A673 (cell line): ENCODE measurements at regions not wholly inside any gene's neighbourhood (a gene's known extent, or its start where the extent isn't known, plus 50 kb on each side); places are given as distances from the start of the nearest gene placed in this dataset.
"Not testable (repeated sequence)": the region's sequence is repeated elsewhere in the genome, so short reads cannot be mapped to it uniquely, and the experiment has no call there.

Source experiments
- BruUV-seq: library from RNA; stranded (reverse); fragments of 400-500 nt; replicated peaks from 2 replicates; lab custom pipeline; 2021; lab: Mats Ljungman, UMichigan
- CTCF ChIA-PET: fragments of 300-600 bp; sonication (Branson Sonifier 250); formaldehyde crosslinking; loops from one replicate; lab custom pipeline; 2022; ENCODE audit warnings: antibody characterized with exemption; lab: Charles Lee
- POLR2A ChIA-PET: fragments of 300-600 bp; sonication (Branson Sonifier 250); formaldehyde crosslinking; loops from one replicate; lab custom pipeline; 2022; ENCODE audit warnings: antibody characterized with exemption; ENCODE audit not compliant: low non-redundant PET; lab: Charles Lee
- DNase-seq: peaks from one replicate; pipeline ENCODE4 v3.0.0-alpha.2; 2015; ENCODE audit warnings: low spot score
- H3K27ac ChIP-seq: fragments of 200-600 bp; sonication (generic); 2 replicates; pipeline ENCODE4 v1.5.1; 2016; ENCODE audit warnings: mixed run types, low read depth, mild to moderate bottlenecking, mixed read lengths, antibody characterized with exemption, low read length; ENCODE audit not compliant: poor library complexity, severe bottlenecking
- H3K27me3 ChIP-seq: fragments of 200-600 bp; sonication (generic); replicated peaks from 2 replicates; pipeline ENCODE4 v1.6.1; 2017; ENCODE audit warnings: mixed run types, low read depth, mild to moderate bottlenecking, mixed read lengths, antibody characterized with exemption, low read length; ENCODE audit not compliant: insufficient read depth, poor library complexity
- H3K36me3 ChIP-seq: fragments of 200-600 bp; sonication (generic); 2 replicates; pipeline ENCODE4 v1.6.1; 2016; ENCODE audit warnings: mixed run types, mild to moderate bottlenecking, mixed read lengths, antibody characterized with exemption, low read length; ENCODE audit not compliant: insufficient read depth, poor library complexity, severe bottlenecking
- H3K4me1 ChIP-seq: fragments of 200-600 bp; sonication (generic); 2 replicates; pipeline ENCODE4 v1.6.1; 2017; ENCODE audit warnings: mixed run types, mild to moderate bottlenecking, mixed read lengths, antibody characterized with exemption, low read length; ENCODE audit not compliant: insufficient read depth, poor library complexity, severe bottlenecking
- H3K4me3 ChIP-seq: fragments of 200-600 bp; sonication (generic); 2 replicates; pipeline ENCODE4 v1.5.1; 2016; ENCODE audit warnings: low read depth, mixed run types, mild to moderate bottlenecking, mixed read lengths, low read length; ENCODE audit not compliant: poor library complexity, severe bottlenecking
- H3K9me3 ChIP-seq: fragments of 200-600 bp; sonication (generic); 2 replicates; pipeline ENCODE4 v1.6.1; 2016; ENCODE audit warnings: mixed run types, low read depth, mild to moderate bottlenecking, mixed read lengths, antibody characterized with exemption, low read length; ENCODE audit not compliant: poor library complexity, severe bottlenecking
- intact Hi-C: fragments of 100-400 bp; cut with micrococcal nuclease; formaldehyde crosslinking; loops from one replicate; pipeline ENCODE4 v1.10.0; 2022; ENCODE audit not compliant: unreplicated experiment

GRCh38 chr1:206366772-206367171 lies 103.5 kb upstream of the IKBKE start:
- DNase-seq, H3K4me3 ChIP-seq, H3K27me3 ChIP-seq, BruUV-seq, POLR2A ChIA-PET, H3K9me3 ChIP-seq, intact Hi-C loops, H3K36me3 ChIP-seq, H3K4me1 ChIP-seq, CTCF ChIA-PET, H3K27ac ChIP-seq: not testable (repeated sequence)

GRCh38 chr1:206367955-206368622 lies 102.2 kb upstream of the IKBKE start:
- DNase-seq, H3K9me3 ChIP-seq, BruUV-seq, CTCF ChIA-PET, POLR2A ChIA-PET, H3K4me1 ChIP-seq, H3K4me3 ChIP-seq, H3K27me3 ChIP-seq, H3K36me3 ChIP-seq, H3K27ac ChIP-seq, intact Hi-C loops: not testable (repeated sequence)

DNA sequence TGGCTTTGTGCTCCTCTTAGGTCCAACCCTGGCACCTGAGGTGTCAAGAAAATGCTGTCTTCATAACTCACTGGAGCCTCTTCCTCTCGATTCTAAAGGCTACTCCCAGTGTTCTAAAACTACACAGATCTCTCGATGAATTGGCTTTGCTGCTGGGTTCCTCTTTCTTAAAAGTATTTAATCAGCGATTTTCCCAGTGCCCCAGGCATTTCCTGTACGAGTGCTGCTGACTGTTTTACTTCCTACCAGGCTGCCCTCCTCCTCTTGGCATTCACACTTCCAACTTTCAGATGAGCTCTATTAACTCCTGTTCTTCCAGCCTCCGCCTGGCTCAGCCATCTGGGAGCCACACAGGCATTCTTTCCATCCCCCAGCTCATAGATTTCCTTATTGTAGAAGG lies 95.6 kb upstream of the IKBKE start:
- H3K9me3 ChIP-seq, H3K36me3 ChIP-seq, CTCF ChIA-PET, BruUV-seq, H3K4me1 ChIP-seq, H3K4me3 ChIP-seq, H3K27me3 ChIP-seq, intact Hi-C loops, DNase-seq, POLR2A ChIA-PET: not testable (repeated sequence)
- peak overlapping the region; percentile 68 for H3K27ac ChIP-seq

- POLR2A ChIA-PET, CTCF ChIA-PET, H3K4me1 ChIP-seq, DNase-seq, intact Hi-C loops, H3K9me3 ChIP-seq, BruUV-seq, H3K4me3 ChIP-seq, H3K36me3 ChIP-seq, H3K27me3 ChIP-seq: not testable (repeated sequence)
- peak overlapping the region; percentile 68 for H3K27ac ChIP-seq
Observed at GRCh38 chr1:206375552-206375951, 94.7 kb upstream of the IKBKE start.

DNA sequence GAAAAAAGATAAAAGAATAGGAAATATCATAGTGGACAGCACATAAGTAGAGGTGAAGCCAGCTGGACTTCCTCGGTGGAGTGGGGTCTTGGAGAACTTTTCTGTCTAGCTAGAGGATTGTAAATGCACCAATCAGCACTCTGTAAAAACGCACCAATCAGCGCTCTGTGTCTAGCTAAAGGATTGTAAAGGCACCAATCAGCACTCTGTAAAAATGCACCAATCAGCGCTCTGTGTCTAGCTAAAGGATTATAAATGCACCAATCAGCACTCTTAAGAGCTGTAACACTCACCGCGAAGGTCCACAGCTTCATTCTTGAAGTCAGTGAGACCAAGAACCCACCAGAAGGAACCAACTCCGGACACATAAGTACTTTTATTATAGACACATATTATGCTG lies 91.8 kb upstream of the IKBKE start:
- DNase-seq, H3K4me3 ChIP-seq, BruUV-seq, H3K4me1 ChIP-seq, H3K27ac ChIP-seq, H3K9me3 ChIP-seq, CTCF ChIA-PET, intact Hi-C loops, H3K36me3 ChIP-seq, H3K27me3 ChIP-seq, POLR2A ChIA-PET: not testable (repeated sequence)

DNA sequence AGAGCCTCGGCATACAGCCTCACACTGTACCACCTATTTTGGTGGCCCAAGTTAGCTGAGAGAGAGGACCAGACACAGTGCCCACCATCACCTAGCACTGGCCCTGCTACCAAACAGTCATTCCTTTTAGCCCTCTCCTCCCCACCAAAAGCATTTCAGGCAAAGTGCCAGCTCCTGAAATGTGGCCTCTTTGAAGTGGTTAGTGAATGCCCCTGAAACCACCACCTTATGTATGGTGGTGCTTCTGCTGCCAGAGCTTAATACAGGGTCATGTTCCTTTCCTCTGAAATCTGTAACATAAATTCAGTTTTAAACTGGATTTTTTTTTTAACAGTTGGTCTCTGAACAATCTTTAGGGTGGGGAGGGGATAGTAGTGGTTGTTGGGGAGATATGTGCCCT lies 91.0 kb upstream of the IKBKE start:
- DNase-seq, BruUV-seq, H3K27ac ChIP-seq, H3K4me1 ChIP-seq, intact Hi-C loops, H3K4me3 ChIP-seq, H3K36me3 ChIP-seq, POLR2A ChIA-PET, CTCF ChIA-PET, H3K27me3 ChIP-seq, H3K9me3 ChIP-seq: not testable (repeated sequence)

GRCh38 chr1:206380163-206380790 lies 90.0 kb upstream of the IKBKE start:
- BruUV-seq, DNase-seq, POLR2A ChIA-PET, H3K4me3 ChIP-seq, H3K27ac ChIP-seq, CTCF ChIA-PET, H3K9me3 ChIP-seq, H3K4me1 ChIP-seq, intact Hi-C loops, H3K36me3 ChIP-seq, H3K27me3 ChIP-seq: not testable (repeated sequence)
